ENCODE measurements at regions not wholly inside any gene's neighbourhood (a gene's known extent, or its start where the extent isn't known, plus 50 kb on each side); places are given as distances from the start of the nearest gene placed in this dataset.

- no peak overlapping the region for H3K27ac ChIP-seq (replicated peaks in 1 of 4)
- no peaks in the 10 kb centered on the region for H3K27me3 ChIP-seq
- H3K9me3 ChIP-seq = no peaks in the 10 kb centered on the region
- intact Hi-C loops (cut with DNase I) = no loop called here
- TF ChIP-seq POLR2A (IDR thresholded peaks at IDR 0.05; ENCODE audit: low read depth) (no peak), EP300 (IDR thresholded peaks at IDR 0.05) (no peak), CTCF (IDR thresholded peaks at IDR 0.05) (no peak), POLR2AphosphoS5 (IDR thresholded peaks at IDR 0.05) (no peak)
- WGBS = 65% methylated on average over 3 of the region's 3 CpGs
- peaks cover 0 to 9% (median 1%) of the 10 kb centered on the region in 4 donors for H3K4me1 ChIP-seq
- no peak for DNase-seq (ENCODE audit: extremely low spot score)
- no peaks in the 10 kb centered on the region for H3K36me3 ChIP-seq
- no peak overlapping the region for H3K4me3 ChIP-seq
These were observed 228.5 kb downstream of the PCDH7 start for GRCh38 chr4:30948653-30949052.

- Histone ChIP-seq H3K4me1 (peaks cover 0 to 9% (median 0%) of the 10 kb centered on the region in 4 donors), H3K9me3 (no peaks in the 10 kb centered on the region), H3K27me3 (no peaks in the 10 kb centered on the region), H3K4me3 (no peak overlapping the region), H3K36me3 (no peaks in the 10 kb centered on the region), H3K27ac (replicated peaks in 1 of 4) (no peak overlapping the region)
- intact Hi-C loops (cut with DNase I) = no loop called here
- DNase-seq (ENCODE audit: extremely low spot score) = no peak
- no peak for TF ChIP-seq POLR2AphosphoS5 (IDR thresholded peaks at IDR 0.05)
- no peak for TF ChIP-seq POLR2A (IDR thresholded peaks at IDR 0.05; ENCODE audit: low read depth)
- TF ChIP-seq CTCF (IDR thresholded peaks at IDR 0.05) = no peak
- TF ChIP-seq EP300 (IDR thresholded peaks at IDR 0.05) = no peak
- 81% methylated on average over 3 of the region's 3 CpGs for WGBS
These were observed 230.6 kb downstream of the PCDH7 start for GRCh38 chr4:30950737-30951136.

GRCh38 chr4:30952526-30953219, 232.5 kb downstream of the PCDH7 start:
- no peak overlapping the region for H3K4me3 ChIP-seq
- WGBS = 72% methylated on average over 4 of the region's 4 CpGs
- intact Hi-C loops (cut with DNase I) = no loop called here
- no peak for DNase-seq (ENCODE audit: extremely low spot score)
- H3K4me1 ChIP-seq = peaks cover 0 to 9% (median under 1%) of the 10 kb centered on the region in 4 donors
- no peaks in the 10 kb centered on the region for H3K9me3 ChIP-seq
- TF ChIP-seq POLR2AphosphoS5 (IDR thresholded peaks at IDR 0.05) (no peak), EP300 (IDR thresholded peaks at IDR 0.05) (no peak)
- H3K27ac ChIP-seq (replicated peaks in 1 of 4) = no peak overlapping the region
- H3K36me3 ChIP-seq = no peaks in the 10 kb centered on the region
- H3K27me3 ChIP-seq = no peaks in the 10 kb centered on the region

- DNase-seq (ENCODE audit: extremely low spot score) = no peak
- Histone ChIP-seq H3K9me3 (no peaks in the 10 kb centered on the region), H3K4me3 (no peak overlapping the region), H3K36me3 (no peaks in the 10 kb centered on the region), H3K4me1 (peaks cover 0 to 3% (median under 1%) of the 10 kb centered on the region in 4 donors), H3K27ac (replicated peaks in 1 of 4) (no peak overlapping the region), H3K27me3 (no peaks in the 10 kb centered on the region)
- intact Hi-C loops (cut with DNase I) = no loop called here
- TF ChIP-seq EP300 (IDR thresholded peaks at IDR 0.05) = no peak
- no peak for TF ChIP-seq POLR2AphosphoS5 (IDR thresholded peaks at IDR 0.05)
- no peak for TF ChIP-seq POLR2A (IDR thresholded peaks at IDR 0.05; ENCODE audit: low read depth)
- no peak for TF ChIP-seq CTCF (IDR thresholded peaks at IDR 0.05)
- WGBS = 83% methylated on average over 1 of the region's 1 CpG
These were observed 233.6 kb downstream of the PCDH7 start for GRCh38 chr4:30953799-30954198.

- no peaks in the 10 kb centered on the region for H3K36me3 ChIP-seq
These were observed 236.7 kb downstream of the PCDH7 start for GRCh38 chr4:30956916-30957315.

More at GRCh38 chr4:30956916-30957315, 236.7 kb downstream of the PCDH7 start:
- Histone ChIP-seq H3K9me3 (no peaks in the 10 kb centered on the region), H3K4me1 (peaks cover 0 to 3% (median 0%) of the 10 kb centered on the region in 4 donors), H3K27ac (replicated peaks in 1 of 4) (no peak overlapping the region), H3K27me3 (no peaks in the 10 kb centered on the region), H3K4me3 (no peak overlapping the region)
- intact Hi-C loops (cut with DNase I) = no loop called here
- WGBS = 87% methylated on average over 6 of the region's 6 CpGs
- DNase-seq (ENCODE audit: extremely low spot score) = no peak
- no peak for TF ChIP-seq CTCF (IDR thresholded peaks at IDR 0.05)
